ENCODE measurements at regions not wholly inside any gene's neighbourhood (a gene's known extent, or its start where the extent isn't known, plus 50 kb on each side); places are given as distances from the start of the nearest gene placed in this dataset.

DNA sequence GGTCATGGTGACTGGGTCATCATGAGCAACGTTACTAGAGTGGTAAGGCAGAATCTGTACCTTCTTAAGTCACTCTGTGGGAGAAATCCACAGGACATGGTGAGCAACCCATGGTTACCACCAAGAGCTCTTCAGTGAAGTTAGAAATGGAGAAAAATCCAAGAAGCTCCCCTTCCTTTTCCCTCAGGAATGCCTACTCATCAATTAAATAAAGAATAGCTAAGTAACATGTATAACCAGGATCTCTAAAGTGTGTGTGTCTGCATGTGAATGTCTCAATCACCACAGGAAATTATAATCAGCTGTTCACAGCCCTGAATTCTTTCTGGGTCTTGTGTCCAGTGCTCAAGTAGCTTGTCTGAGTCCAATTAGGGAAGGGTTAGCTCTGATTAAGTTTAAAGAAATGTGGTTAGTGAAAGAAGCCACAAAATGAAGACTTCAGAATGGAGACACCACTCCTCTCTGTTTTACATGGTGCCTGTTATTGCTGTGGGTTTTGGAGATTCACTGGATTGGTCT is 73.2 kb downstream of the SEM1 start:
- Histone ChIP-seq H3K9me2 (ENCODE audit: low read depth, low read length) (no peaks in the 10 kb centered on the region), H3K27ac (ENCODE audit: low read depth, low read length, poor library complexity, severe bottlenecking) (no peak overlapping the region), H3K9me3 (ENCODE audit: low read length) (no peaks in the 10 kb centered on the region), H3K36me3 (ENCODE audit: insufficient read depth, low read length) (no peaks in the 10 kb centered on the region), H4K20me1 (ENCODE audit: insufficient read depth, low read length) (no peaks in the 10 kb centered on the region), H3K4me3 (ENCODE audit: low read depth, low read length, poor library complexity, severe bottlenecking) (no peak overlapping the region), H3F3A (ENCODE audit: insufficient read depth, low read length) (no peaks in the 10 kb centered on the region), H3K79me2 (ENCODE audit: insufficient read depth, low read length) (no peaks in the 10 kb centered on the region), H2AFZ (ENCODE audit: low read length) (no peak overlapping the region), H3K27me3 (ENCODE audit: insufficient read depth, low read length) (no peaks in the 10 kb centered on the region), H3K4me1 (ENCODE audit: insufficient read depth, low read length, severe bottlenecking) (no peaks in the 10 kb centered on the region), H3K4me2 (ENCODE audit: low read length) (no peak overlapping the region), H3K9ac (ENCODE audit: low read length) (no peak overlapping the region)
- TF ChIP-seq EZH2 (IDR thresholded peaks at IDR 0.05; ENCODE audit: borderline replicate concordance, low read length) = no peak
- TF ChIP-seq CTCF (IDR thresholded peaks at IDR 0.05; ENCODE audit: low read length) = no peak

DNA sequence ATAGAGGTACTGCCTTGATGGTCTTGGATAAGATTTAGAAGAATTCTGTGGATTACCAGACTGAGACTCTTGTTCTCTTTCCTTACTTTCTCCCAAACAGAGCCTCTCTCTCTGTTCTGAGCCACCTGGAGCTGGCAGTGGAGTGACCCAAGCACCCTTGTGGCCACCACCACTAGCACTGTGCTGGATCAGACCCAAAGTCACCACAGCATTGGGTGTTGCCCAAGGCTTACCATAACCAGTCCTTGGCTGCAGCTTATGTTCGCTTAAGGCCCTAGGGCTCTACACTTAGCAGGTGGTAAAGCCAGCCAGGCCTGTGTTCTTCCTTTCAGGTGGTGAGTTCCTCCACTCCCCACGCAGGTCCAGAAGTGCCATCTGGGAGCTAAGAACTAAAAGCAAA is 79.8 kb downstream of the SEM1 start:
- Histone ChIP-seq H3K79me2 (ENCODE audit: insufficient read depth, low read length) (no peaks in the 10 kb centered on the region), H3K4me1 (ENCODE audit: insufficient read depth, low read length, severe bottlenecking) (no peaks in the 10 kb centered on the region), H3K36me3 (ENCODE audit: insufficient read depth, low read length) (no peaks in the 10 kb centered on the region), H3K4me3 (ENCODE audit: low read depth, low read length, poor library complexity, severe bottlenecking) (no peak overlapping the region), H3K9me3 (ENCODE audit: low read length) (no peaks in the 10 kb centered on the region), H3K27ac (ENCODE audit: low read depth, low read length, poor library complexity, severe bottlenecking) (no peak overlapping the region), H3K9me2 (ENCODE audit: low read depth, low read length) (no peaks in the 10 kb centered on the region), H3K27me3 (ENCODE audit: insufficient read depth, low read length) (no peaks in the 10 kb centered on the region), H3F3A (ENCODE audit: insufficient read depth, low read length) (no peaks in the 10 kb centered on the region), H4K20me1 (ENCODE audit: insufficient read depth, low read length) (no peaks in the 10 kb centered on the region), H3K4me2 (ENCODE audit: low read length) (no peak overlapping the region), H3K9ac (ENCODE audit: low read length) (no peak overlapping the region), H2AFZ (ENCODE audit: low read length) (no peak overlapping the region)
- TF ChIP-seq EZH2 (IDR thresholded peaks at IDR 0.05; ENCODE audit: borderline replicate concordance, low read length) (no peak), CTCF (IDR thresholded peaks at IDR 0.05; ENCODE audit: low read length) (no peak)

DNA sequence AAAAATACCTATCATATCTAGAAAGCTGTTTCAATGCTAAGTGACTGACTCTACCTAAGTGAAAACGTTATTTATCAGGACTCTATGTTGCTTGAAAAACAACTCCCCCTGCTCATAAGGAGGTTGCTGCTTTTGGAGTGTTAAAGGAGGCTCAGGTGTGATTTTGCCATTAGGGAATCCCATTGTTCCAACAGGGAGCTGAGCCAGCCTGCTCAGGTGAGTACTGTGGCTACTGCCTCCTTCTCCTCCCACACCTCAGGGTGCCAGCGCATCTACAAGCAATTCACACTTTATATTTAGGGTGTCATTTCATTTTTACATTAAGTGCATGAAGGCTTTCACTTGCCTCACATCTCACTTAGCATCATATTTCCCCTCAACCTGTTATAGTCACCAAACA is 84.7 kb downstream of the SEM1 start:
- no peaks in the 10 kb centered on the region for H3K4me1 ChIP-seq (ENCODE audit: insufficient read depth, low read length, severe bottlenecking)
- no peaks in the 10 kb centered on the region for H3K27me3 ChIP-seq (ENCODE audit: insufficient read depth, low read length)
- H3K9me2 ChIP-seq (ENCODE audit: low read depth, low read length) = no peaks in the 10 kb centered on the region
- H3K9ac ChIP-seq (ENCODE audit: low read length) = no peak overlapping the region
- no peaks in the 10 kb centered on the region for H3K79me2 ChIP-seq (ENCODE audit: insufficient read depth, low read length)
- H3K9me3 ChIP-seq (ENCODE audit: low read length) = no peaks in the 10 kb centered on the region
- H3K4me3 ChIP-seq (ENCODE audit: low read depth, low read length, poor library complexity, severe bottlenecking) = no peak overlapping the region
- H3K4me2 ChIP-seq (ENCODE audit: low read length) = no peak overlapping the region
- no peak overlapping the region for H3K27ac ChIP-seq (ENCODE audit: low read depth, low read length, poor library complexity, severe bottlenecking)
- TF ChIP-seq CTCF (IDR thresholded peaks at IDR 0.05; ENCODE audit: low read length) = no peak
- TF ChIP-seq EZH2 (IDR thresholded peaks at IDR 0.05; ENCODE audit: borderline replicate concordance, low read length) = no peak
- H2AFZ ChIP-seq (ENCODE audit: low read length) = no peak overlapping the region
- H3F3A ChIP-seq (ENCODE audit: insufficient read depth, low read length) = no peaks in the 10 kb centered on the region
- H4K20me1 ChIP-seq (ENCODE audit: insufficient read depth, low read length) = no peaks in the 10 kb centered on the region
- H3K36me3 ChIP-seq (ENCODE audit: insufficient read depth, low read length) = no peaks in the 10 kb centered on the region

All from OCI-LY1 (cell line).